ENCODE measurements at regions not wholly inside any gene's neighbourhood (a gene's known extent, or its start where the extent isn't known, plus 50 kb on each side); places are given as distances from the start of the nearest gene placed in this dataset.
A peak's percentile ranks its signal among the peaks of the same experiment; 100 is the strongest.

DNA sequence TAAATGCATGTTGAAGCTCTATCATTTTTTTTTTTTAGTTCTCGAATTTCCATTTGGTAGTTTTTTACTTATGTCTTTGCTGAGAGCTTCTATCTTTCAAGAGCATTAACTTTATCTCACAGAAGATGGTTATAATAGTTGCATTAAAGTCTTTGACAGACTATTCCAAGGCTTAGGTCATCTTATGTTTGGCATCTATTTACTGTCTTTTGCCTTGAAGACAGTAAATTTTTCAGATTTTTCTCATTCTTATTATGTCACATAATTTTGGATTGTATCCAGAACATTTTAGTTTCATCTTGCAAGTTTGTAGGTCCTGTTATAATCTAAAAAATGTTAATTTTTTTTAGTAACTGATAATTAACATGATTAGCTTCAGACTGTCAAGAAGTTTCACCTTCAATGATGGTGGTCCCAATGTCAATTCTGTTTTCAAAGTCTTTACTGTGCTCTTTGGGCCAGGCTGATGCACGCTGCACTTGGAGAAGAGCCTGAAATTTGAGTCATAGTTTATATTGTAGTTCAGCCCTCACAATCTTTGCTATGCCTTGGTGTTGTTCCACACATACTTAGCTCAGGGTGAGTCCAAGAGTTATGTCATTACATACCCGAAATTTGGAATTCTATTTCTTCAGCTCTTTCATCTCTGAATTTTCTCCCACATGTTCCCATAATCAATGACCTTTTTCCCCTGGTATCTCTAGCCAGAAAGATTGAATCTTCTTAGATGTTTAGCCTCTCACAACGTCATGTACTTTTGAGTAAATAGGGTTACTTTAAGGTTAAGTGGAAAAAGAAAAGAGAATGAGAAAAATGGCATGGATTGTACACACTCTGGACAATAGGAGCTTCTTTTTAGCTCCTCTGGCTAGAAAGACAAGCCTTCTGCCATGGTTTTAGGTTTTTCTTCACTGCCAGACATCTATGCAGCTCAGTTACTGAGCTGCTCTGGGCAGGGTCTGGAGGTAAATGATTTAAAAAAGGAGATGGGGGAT is 110.3 kb upstream of the BTBD3 start:
- DNase-seq (ENCODE audit: low read depth), result peak; percentile 84
- H3K4me3 ChIP-seq (ENCODE audit: control insufficient read depth, low read depth, low read length), result no peak overlapping the region
- TF ChIP-seq, protein P1, sequence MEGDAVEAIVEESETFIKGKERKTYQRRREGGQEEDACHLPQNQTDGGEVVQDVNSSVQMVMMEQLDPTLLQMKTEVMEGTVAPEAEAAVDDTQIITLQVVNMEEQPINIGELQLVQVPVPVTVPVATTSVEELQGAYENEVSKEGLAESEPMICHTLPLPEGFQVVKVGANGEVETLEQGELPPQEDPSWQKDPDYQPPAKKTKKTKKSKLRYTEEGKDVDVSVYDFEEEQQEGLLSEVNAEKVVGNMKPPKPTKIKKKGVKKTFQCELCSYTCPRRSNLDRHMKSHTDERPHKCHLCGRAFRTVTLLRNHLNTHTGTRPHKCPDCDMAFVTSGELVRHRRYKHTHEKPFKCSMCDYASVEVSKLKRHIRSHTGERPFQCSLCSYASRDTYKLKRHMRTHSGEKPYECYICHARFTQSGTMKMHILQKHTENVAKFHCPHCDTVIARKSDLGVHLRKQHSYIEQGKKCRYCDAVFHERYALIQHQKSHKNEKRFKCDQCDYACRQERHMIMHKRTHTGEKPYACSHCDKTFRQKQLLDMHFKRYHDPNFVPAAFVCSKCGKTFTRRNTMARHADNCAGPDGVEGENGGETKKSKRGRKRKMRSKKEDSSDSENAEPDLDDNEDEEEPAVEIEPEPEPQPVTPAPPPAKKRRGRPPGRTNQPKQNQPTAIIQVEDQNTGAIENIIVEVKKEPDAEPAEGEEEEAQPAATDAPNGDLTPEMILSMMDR (conservative IDR thresholded peaks at IDR 0.05; ENCODE audit: control insufficient read depth, insufficient read depth, low read depth, low read length), result no peak

DNA sequence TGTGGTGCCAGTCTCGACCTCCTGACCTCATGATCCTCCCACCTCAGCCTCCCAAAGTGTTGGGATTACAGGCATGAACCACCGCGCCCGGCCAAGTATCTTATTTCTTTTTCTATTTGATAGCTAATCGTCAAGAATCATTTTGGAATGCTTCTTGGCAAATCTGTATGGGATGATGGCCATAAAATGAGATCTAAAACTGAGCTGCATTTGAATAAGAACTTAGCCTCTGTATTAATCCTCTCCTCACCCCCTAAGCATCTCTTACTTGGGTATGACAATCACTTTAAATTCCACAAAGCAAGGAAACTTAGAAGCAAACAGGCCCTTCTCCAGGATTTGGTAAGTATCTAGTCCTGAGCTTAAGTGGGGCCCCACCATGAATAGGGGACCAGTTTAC is 108.9 kb upstream of the BTBD3 start:
- no peak overlapping the region for H3K4me3 ChIP-seq (ENCODE audit: control insufficient read depth, low read depth, low read length)
- DNase-seq (ENCODE audit: low read depth), result no peak
- TF ChIP-seq, protein P1 (conservative IDR thresholded peaks at IDR 0.05; ENCODE audit: control insufficient read depth, insufficient read depth, low read depth, low read length), result no peak

DNA sequence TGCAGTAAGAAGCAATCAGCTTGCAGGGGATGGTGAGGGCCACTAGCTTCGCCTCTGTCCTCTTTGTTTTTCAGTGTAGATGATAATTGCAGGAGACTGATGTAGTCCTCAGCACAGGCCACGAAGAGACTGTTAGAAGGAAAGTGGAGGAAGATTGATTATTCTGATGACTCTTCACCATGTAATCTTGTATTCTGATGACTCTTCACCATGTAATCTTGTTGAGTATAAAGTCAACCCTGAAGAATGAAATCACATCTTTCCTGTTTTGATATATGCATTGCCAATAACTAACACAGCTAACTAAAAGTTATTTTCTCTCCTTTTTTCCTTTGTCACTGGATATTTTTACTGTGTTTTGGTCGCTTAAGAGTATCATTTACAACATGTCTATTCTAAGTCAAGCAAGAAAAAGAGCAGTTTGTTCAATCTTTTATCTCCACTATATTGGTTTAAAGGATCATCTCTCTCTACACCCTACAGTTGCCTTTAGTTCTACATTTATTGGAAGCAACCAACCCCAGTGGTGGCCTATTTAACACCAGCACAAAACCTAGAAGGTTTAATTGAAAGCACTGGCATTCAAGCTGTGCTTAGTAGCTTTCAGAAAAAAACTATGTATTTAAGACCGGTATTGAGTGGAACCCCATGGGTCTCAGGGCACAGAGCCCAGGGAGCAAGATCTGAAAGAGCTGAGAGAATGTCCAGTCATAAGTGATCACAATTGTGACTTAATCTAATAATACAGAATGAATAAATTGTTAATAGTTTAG is 107.2 kb upstream of the BTBD3 start:
- TF ChIP-seq, protein P1 (conservative IDR thresholded peaks at IDR 0.05; ENCODE audit: control insufficient read depth, insufficient read depth, low read depth, low read length), result no peak
- DNase-seq (ENCODE audit: low read depth), result peak; percentile 79
- no peak overlapping the region for H3K4me3 ChIP-seq (ENCODE audit: control insufficient read depth, low read depth, low read length)

DNA sequence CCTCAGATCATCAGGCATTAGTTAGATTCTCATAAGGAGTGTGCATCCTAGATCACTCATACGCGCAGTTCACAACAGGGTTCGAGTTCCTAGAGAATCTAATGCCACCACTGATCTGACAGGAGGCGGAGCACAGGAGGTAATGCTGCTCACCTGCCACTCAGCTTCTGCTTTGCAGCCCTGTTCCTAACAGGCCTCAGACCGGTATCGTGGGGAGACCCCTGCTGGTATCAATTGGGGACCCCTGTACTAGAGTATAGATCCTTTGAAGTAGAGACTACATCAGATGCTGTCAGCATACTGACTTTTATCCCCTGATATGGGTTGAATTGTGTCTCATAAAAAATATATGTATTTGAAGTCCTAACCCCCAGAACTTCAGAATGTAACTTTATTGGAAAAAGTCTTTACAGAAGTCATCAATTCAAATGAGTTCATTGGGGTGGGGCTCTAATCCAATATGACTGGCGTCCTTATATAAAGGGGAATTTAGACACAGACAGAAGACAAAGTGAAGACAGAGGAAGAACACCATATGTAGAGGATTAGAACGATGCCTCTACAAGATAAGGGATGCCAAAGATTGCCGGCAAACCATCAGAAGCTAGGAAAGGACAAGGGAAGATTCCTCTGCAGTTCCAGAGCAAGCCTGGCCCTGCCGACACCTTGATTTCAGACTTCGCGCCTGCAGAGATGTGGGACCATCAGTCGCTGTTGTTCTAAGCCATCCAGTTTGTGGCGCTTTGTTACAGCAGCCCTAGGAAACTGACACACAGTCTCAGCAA is 104.4 kb upstream of the BTBD3 start:
- DNase-seq (ENCODE audit: low read depth), result no peak
- no peak overlapping the region for H3K4me3 ChIP-seq (ENCODE audit: control insufficient read depth, low read depth, low read length)
- TF ChIP-seq, protein P1 (conservative IDR thresholded peaks at IDR 0.05; ENCODE audit: control insufficient read depth, insufficient read depth, low read depth, low read length), result no peak

DNA sequence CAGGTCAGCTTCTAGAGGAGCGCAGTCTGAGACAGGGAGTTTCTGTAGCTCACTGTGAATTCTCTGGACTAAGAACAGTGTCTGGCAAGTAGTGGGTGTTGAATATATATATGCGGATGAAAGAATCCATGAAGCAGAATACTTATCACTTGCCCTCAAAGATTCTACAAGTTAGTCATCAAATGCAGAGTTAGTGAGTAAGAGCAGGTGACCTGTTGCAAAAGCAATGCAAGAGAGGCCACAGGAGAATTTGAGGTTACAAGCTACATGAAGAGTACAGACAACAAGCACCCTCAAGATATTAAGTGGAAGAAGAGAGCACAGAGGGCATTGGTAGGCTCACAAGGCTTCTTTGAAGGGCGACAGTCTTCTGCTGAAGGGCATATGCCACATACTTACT is 103.4 kb upstream of the BTBD3 start:
- peak; percentile 79 for DNase-seq (ENCODE audit: low read depth)
- TF ChIP-seq, protein P1 (conservative IDR thresholded peaks at IDR 0.05; ENCODE audit: control insufficient read depth, insufficient read depth, low read depth, low read length), result no peak
- no peak overlapping the region for H3K4me3 ChIP-seq (ENCODE audit: control insufficient read depth, low read depth, low read length)

DNA sequence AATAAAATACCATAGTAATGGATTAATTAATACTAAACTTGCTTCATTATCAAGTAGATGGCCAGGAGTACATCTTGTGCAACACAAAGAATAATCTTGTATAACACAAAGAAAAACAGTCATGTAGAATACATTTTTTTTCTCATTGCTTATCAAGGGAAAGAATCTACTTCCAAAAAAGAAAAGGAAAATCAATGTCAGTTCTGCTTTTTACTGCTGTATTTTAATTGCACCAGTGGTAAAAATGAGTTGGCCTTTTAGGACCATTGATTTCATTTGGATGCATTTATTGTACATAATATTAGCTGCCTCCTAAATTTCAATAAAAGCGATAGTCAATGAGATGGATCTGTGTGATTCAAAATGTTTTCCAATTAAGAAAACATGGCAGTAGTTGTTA is 96.9 kb upstream of the BTBD3 start:
- TF ChIP-seq, protein P1 (conservative IDR thresholded peaks at IDR 0.05; ENCODE audit: control insufficient read depth, insufficient read depth, low read depth, low read length), result no peak
- DNase-seq (ENCODE audit: low read depth), result no peak
- H3K4me3 ChIP-seq (ENCODE audit: control insufficient read depth, low read depth, low read length), result no peak overlapping the region

Measured in fibroblast of mammary gland (primary cell).